ENCODE measurements at regions not wholly inside any gene's neighbourhood (a gene's known extent, or its start where the extent isn't known, plus 50 kb on each side); places are given as distances from the start of the nearest gene placed in this dataset.

DNA sequence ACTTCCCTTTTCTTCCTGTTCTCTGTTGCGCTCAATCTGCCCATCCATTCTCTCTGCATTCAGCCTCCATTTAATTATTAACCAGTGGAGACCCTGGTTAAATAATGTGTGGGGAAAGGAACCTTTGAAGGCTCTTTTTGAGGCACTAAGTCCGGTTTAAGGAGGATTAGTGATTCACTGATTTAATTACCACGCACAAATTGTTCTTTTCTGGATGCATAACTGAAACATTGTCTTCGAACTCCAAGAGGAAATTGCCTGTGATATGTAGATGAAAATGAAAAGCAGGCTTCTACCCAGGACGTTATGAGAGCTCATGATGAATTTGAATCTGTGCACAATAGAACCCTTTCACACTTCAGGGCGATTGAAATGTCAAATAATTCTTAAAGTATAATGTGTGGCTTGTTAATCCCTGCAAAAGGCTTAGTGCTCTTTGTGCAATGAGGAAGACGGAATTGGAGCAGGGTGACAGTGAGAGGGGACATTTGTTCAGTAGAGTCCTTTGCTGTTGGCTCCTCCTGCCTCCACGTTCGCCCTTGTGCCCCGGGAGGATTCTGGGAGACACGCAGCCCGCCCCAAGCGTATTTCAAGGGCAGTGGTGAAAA lies 51.1 kb upstream of the ZNF236 start:
- DNase-seq, result no peak

DNA sequence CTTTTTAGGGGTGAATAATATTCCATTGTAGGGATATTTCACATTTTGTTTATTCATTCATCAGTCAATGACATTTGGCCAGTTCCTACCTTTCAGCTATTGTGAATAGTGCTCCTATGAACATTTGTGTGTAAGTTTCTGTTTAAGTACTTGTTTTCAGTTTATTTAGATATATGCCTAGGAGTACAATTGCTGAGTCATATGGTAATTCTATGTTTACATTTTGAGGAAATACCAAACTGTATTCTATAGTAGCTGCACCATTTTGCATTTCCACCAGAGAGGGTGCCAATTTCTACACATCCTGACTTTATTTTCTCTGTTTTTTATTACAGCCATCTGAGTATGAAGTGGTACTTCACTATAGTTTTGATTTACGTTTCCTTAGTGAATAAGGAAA lies 54.4 kb upstream of the ZNF236 start:
- no peak for DNase-seq

DNA sequence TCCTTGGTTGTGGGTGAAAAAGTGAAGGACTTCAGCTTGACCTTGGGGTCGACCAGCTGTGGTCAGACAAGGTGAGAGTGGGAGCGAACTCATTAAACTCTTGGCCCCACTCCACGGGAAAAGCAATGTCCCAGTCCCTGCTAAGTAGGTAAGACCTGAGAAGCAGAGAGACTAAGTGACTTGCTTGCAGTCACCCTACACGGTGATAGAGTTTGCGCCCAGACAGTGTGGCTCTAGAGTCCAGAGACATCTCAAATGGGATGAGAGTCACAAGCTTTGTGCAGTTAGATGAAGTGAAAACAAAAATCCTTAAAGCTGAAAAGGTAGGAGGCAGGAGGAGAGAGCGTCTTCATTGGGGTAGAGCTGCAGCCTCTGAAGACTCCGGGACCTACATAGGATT lies 55.9 kb upstream of the ZNF236 start:
- DNase-seq, result no peak

DNA sequence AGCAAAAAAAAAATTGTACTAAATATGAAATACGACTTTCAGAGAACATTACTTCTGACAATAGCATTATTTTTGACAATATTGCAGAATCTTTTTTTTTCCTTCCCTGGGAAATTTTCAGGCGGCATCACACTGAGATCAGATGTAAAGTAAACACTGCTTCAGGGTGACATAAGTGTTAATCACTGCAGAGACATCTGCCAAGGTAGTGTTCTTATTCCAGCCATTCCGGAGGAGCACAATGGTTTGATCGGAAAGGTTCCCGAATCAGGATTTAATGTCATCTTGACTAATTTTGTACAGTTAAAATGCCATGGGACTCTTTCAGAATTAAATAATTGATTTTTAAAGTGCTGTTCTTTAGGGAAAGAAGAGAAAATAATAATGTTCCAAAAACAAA lies 56.7 kb upstream of the ZNF236 start:
- DNase-seq, result no peak

DNA sequence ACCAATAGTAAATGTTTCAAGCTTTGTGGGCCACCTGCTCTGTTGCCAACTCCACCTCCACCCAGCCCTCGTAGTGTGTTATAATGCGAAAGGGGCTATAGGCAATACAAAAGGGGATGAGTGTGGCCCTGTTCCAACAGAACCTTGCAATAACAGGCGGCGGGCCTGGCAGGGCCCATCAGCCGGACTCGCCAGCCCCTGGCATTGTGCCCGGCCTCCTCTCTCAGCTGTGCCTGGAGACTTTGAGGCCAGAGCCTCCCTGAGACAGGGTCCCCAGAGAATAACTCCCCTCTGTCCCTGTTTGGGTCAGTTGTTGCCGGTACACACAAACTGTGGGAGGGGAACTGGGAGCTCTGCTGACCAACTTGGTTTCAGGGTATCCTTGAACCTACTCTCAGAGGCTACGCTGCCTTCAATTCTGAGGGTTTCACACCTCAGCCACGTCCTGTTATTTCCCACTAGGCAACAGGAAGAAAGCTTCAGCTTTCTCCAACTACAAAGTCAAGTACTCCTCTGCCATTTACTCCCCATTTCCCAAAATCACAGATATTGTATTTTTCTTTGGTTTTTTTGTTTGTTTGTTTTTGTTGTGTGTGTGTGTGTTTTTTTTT lies 58.0 kb upstream of the ZNF236 start:
- DNase-seq, result no peak

DNA sequence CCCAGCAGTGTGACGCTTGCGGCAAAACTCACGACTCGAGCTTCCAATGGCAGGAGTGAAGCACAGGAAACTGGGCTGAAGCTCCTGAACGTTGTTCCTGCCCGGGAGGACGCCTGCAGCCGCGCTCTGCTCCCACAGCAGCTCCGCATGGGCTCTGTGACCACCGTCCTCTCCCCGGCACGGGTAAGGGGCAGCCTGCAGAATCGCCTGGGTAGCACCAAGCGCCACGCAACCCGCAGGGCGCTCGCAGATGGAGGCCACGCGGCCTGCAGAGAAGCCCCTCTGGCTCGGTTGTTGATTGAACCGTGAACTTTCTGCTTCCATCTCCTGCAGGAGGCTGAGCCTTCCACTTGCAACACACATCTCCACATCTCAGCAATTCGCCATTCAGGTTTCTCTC lies 63.3 kb upstream of the ZNF236 start:
- no peak for DNase-seq

DNA sequence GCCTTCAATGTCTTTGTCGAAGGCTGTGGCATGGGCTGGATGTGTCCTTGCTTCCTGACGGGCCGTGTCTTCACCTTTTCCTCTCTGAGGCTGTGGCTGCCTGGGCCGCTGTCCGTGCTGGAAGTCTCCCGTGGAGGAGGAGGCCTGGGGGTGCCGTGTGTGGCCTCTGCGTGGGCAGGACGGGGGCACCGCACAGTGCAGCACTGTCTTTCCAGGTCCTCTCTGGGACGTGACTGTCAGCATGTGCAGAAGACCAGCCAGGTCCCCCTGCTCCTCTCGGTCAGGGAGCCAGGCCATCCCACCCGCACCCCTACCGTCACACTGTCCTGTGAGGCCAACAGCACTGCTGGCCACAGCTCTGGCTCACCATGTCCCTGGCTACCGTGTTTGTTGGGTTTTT lies 64.4 kb upstream of the ZNF236 start:
- no peak for DNase-seq

DNA sequence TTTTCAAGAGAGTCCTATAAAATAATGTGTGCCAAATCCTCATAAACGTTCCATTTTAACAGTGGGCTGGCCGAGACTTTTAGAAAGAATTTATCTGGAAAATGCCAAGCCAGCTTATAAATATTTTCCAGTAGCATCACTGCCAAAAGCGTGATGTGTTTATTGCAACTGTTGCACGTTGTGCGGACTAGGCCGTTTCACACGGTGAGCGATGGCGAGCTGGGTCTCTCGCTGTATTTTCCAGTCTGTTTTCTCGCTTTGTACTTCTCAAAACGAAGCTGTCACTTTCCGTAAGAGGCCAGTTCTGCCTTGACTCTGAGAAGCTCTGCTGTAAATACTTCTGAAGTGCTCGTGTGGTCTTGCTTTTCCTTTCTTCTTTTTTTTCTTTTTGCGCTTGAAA lies 65.0 kb upstream of the ZNF236 start:
- DNase-seq, result no peak

DNA sequence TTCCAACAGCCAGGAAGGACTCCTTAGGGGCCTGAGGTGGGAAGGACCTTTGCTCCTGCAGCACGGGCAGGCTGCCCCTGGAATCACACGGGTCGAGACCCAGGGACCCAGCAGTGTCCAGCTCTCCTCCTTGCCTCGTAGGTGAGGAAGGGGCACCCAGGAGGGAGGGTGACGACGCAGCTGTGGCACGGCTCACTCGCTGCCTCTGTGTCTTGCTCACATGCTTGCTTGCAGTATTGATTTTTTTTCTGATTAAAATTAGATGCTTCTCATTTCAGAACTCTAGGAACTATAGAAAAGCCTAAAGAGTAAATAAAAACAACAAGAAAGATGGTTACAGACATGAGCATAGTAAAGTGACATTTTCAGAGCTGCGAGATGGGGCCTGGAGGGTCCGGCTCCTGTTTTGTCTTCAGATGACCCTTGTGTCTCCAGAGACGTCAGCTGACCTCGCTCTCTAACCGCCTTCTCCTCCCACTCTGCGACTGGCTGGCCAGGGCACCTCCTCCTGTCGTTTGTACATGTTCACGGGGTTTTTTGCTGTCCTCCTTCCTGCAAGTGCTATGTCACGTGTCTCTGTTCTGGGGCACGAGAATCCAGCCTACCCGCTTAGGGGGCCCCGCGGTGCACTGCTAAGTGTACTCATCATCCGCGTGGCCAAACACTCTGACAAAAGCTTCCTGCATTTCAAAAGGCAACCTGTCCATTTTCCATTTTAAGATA lies 65.7 kb upstream of the ZNF236 start:
- DNase-seq, result no peak

DNA sequence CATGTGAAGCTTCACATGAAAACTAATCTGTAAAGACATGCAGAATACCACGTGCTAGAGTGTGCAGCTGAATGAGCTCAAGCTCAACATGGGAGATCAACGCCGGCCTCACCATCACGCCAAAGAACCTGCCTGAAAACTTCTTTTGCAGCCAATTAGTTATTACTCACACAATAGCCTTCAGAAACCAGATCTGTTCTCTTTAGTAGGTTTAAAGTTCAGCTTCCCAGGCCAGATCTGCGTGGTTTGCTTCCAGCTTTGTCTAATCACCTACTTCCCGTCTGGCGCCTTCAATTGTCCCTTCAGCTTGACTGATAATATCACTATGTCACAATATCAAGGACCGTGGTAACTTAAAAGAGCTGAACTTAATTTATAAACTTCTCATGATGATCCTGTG lies 68.0 kb upstream of the ZNF236 start:
- DNase-seq, result no peak

DNA sequence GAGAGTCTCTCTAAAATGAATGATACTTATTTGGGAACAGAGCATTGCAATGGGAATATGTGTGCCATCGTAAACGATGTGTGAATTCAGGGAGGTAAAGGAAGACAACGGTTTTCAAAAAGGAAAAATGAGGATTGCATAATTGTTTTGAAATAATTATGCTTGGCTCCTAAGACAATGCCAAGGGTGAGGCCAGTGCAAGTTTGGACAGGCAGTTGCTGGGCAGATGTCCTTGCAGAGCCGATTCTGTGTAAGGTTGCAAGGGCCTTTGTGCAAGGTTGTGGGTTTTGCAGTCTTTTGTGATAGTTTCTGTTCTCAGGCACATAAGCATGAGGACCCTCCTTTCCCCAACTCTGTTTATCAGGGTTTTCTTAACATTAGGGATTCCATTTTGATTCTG lies 70.0 kb upstream of the ZNF236 start:
- no peak for DNase-seq

DNA sequence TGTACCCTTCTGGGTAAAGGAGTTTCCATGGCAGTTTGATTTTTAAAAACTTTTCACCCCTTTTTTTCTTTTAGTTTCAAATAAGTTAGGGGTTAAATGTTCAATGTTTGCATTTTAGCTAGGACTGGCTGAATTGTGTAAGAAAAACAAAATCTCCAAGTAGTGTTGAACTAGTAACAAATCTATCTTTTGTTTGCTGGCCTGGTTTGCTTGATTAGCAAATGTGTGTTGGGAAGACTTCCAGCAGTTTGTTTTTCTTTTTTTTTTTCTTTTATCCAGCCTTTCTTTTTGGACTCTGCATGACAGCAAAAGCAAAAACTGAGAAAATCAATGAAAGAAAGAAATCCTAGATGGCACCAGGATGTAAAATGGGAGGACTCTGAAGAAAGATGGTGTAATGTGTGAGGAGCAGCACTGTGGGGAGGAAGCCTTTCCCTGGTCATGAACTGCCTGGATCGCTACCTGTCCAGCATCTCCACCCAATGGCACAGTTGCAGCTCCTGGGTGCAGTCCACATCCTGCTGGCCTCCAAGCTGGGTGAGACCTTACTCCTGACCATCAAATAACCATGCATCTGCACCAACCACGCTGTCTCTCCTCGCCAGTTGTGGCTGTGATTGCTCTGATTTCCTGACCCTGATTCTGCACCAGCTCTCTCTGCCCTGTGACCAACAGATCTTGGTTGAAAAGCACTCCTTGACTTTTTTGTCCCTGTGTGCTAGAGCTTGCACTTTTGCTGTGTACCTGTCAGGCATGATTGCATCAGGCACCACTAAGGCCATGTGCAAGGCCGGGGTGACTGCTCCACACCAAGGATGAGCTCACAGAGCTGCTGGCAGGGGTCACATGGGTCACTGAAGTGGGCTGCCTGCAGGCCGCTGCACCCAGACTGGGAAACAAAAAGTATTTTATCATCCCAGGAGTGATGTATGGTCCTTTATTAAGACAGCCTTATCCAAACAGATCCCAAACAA lies 71.2 kb upstream of the ZNF236 start:
- no peak for DNase-seq

DNA sequence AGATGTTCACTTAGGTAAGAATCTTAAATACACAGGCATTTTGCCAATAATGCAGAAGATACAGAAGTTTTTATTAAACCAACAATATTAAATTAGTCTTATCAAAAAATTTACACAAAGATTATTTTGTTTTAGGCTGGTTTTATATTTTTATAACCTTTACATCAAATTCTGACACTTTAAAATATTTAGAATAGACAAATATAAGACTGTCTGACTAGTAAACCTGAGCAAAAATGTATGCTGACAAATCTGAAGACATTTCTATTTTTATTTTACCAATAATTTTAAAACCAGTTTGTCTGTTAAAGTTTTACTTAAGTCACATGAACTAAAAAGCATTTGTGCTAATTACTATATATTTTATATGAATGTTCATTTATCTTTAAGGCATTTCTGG lies 72.1 kb upstream of the ZNF236 start:
- DNase-seq, result no peak

DNA sequence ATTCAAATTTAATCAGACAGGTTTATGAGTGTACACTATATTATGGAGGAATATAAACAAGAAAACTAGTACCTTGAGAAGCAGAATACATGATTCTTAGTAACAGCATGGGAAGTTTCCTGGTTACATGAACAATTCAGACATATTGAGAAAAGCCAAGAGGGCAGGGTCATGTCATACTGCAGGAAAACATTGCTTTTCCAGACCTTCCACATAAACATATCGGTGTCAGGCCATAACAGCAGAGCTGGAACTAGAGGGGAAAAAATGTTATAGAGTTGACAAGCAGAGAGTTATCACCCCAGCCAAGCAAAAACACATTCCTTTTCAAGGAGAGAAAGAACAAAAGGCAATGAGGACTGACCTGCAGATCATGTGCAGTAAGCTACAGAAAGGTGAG lies 74.7 kb upstream of the ZNF236 start:
- DNase-seq, result no peak

DNA sequence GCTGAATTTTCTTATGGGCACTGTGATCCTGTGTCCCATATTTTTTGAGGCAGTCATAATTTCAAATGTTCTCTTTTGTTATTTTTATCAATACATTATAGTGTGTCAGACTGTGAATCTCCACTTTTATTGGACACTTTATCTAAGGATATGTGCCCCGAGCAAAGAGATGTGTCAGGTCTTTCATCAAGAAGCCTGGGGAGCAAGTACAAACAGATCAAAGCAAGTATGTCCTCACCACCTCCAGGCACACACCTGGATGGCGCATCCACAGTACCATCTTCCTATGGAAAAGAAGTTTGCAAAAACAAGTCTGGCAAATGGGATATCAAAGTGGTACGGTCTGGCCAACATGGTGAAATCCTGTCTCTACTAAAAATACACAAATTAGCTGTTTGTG lies 81.0 kb upstream of the ZNF236 start:
- DNase-seq, result no peak

DNA sequence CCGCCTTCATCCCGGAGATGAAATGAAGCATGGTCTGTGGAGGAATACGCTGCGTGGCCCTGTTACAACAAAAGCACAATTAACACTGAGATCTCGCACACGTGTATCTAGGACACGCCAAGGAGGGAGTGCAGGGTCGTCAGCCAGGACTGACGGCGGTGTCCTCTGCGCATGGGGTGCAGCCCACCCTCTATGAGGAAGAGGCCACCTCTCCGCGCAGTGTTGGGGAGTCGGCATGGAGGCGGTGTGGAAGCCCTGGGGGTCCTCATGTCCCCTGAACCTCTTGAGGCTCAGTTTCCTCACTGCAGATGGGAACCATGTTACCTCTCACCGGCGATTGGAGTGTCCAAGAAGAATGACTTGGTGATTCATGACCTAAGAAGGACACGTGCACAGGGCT lies 86.0 kb upstream of the ZNF236 start:
- no peak for DNase-seq

DNA sequence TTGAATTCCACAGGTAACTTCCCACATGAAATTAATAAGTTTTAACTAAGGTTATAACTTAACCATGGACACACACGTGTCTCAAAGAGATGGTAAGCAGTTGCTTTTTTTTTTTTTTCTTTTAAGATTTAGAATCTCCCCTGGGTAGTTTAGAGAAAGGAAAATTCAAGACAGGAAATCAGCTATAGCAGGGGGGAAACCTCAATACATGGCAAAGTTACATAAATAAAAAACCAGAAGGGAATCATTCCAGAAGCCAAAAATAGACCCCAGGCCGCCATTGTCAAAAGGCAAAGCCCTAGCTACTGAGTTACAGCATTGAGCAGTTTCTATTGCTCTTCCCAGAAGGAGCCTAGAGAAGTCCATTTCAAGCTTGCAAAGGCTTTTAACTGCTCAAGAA lies 91.5 kb upstream of the ZNF236 start:
- no peak for DNase-seq

DNA sequence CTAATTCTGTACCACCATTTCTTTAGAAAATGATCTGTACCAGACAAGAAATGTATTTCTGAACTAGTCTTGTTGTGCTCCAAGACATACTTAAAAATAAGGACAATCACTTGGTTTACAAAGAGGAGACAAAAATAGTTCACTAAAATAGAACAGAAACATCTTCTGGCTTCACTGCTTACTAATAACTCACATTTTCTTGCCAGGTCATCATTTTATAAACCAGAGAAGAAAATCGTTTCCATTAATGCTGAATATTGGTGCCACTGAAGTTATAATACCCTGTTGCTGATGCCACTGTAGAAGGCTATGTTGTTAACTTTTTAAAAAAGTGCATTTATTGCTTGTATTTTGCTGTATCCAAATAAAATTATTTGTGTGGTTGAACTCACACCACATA lies 94.8 kb upstream of the ZNF236 start:
- no peak for DNase-seq

DNA sequence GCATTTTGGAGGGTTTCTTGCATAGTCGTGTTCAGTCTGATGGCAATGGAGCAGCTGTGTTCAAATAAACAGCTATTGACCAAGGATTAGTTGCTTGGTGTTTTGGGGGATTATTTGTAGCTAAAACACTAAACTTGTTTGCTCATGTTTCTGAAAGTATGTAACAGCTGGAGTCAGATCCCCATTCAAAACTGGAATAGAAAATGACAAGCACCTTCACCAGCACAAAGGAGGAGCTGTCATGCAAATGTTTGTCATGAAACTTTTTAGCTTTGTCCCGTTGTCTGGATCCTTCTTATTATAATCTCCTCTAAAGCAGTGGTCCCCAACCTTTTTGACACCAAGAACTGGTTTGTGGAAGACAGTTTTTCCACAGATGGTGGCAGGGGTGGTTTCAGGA lies 96.9 kb upstream of the ZNF236 start:
- no peak for DNase-seq

DNA sequence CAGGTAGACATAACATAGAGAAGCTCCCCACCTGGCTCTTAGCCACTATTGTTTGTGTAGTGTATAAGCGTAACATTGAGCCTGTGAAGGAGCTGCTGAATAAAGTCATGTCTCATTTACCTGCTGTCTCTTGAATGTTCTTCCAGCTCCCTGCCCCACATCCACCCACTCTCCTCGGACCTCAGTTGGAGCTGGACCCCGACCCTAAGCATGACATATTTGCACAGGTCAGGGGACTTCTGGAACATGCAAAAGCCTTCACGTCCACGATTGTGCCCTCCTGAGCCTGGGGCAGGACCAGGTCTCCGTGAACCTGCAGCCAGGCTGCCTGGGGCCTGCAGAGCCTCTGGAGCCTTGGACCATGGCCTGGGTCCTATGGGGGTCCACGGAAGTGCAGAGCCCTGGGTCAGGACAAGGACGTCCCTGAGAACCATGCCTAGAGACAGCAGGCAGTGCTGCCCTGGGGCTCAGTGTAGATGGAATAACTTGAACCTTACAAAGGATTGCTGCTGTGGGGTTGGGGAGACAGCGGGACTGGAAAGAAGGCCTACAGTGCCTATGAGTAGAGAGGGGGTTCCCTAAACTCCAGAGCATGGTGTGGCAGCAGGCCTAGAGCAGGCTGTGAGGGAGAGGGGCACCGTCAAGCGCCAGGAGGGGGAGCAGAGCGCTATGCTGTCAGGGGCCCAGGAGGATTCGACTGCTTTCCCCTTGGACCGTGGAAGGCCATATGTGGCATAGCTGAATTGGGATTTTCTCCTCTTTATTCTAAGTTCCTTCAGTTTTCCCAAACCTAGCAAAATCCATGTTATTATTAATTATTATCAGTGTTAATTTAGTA lies 99.9 kb upstream of the ZNF236 start:
- no peak for DNase-seq

DNA sequence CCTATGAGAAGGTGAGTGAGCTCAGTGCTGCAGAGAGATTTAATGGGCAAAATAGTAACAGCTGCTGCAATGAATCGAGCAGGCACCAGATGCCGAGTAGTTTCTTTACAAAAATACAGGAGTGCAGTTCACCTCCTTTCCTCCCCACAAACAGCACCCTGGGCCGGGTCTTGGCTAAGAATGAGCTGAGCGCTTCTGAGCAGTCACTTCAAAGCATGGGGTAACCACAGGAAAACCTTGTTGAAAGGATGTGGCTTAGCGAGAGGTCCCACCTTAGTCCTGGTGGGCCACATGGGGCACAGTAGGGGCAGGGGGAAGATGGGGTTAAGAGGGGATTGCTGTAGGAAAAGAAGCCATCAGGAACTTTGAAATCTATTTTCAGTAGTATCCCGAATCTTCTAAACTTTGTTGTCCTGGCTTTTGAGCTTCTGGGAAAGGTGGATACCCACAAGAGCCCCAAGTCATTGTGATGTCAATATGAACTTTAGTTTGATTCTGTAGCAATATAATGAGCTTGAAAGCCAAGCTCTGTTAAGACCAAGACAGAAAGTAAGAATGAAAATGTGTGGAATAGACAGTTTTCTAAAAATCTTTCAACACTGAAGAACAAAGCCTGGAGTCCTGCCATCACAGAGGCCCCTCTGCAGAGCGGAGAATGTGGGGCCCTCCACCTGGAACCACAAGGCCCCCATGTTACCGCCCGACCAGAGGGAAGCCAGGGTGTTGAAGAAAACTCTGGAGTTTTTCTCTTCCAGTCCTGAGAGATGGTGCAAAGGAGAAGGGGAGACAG lies 101.0 kb upstream of the ZNF236 start:
- DNase-seq, result peak; percentile 29

DNA sequence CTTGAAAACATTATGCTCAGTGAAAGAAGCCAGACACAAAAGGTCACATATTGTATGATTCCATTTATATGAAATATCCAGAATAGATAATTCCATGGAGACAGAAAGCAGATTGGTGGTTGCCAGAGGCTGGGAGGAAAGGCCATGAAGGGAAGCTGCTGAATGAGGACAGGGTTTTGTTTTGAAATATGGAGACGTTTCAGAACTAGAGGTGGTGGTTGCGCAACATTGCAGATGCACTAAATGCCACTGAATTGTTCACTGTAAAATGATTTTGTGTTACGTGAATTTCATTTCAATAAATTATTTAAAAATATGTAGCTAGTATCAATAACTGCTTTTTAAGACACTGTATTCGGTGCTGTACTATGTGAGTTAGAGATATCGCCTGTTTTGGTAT lies 101.7 kb upstream of the ZNF236 start:
- DNase-seq, result no peak
